NCI-H2107 treated with DMSO at 0.1 percent for 48 hours (cell line): ENCODE measurements at regions not wholly inside any gene's neighbourhood (a gene's known extent, or its start where the extent isn't known, plus 50 kb on each side); places are given as distances from the start of the nearest gene placed in this dataset.
"Not testable (repeated sequence)": the region's sequence is repeated elsewhere in the genome, so short reads cannot be mapped to it uniquely, and the experiment has no call there.

Experiments
- DNase-seq: peaks from one replicate; lab custom pipeline; 2025; ENCODE audit not compliant: unreplicated experiment; lab: John Stamatoyannopoulos, UW

DNA sequence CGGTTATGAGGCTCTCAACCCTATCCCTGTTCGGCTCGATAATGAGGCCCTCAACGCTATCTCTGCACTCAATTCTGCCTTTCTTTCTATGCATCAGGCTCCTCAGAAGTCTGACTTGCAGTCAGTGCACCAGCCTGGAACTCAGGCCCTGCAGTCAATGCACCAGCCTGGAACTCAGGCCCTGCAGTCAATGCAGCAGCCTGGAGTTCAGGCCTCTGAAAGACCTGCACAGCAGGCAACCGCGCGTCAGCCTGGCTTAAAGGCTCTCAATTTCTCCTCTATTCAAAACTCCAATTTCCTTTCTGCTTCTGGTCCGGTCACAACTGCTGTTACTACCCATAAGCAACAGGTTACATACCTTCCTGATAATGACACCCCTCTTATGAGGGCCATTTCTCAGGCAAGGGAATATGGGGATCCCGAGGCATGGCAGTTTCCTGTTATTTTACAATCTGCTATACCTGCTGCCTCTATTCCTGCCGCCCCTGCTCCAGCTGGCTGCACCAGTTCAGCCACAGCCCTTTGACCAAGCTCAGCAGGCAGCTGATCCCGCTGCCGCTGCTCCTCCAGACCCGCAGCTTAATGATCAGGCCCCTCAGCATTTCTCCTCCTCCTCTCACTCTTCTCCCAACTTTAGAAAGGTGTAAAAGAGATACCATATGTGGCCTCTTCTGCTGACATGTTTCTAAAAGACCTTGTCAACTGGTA lies 933.6 kb upstream of the FANCL start:
- DNase-seq: no peak

GRCh38 chr2:59173325-59173724 lies 932.2 kb upstream of the FANCL start:
- no peak for DNase-seq

DNA sequence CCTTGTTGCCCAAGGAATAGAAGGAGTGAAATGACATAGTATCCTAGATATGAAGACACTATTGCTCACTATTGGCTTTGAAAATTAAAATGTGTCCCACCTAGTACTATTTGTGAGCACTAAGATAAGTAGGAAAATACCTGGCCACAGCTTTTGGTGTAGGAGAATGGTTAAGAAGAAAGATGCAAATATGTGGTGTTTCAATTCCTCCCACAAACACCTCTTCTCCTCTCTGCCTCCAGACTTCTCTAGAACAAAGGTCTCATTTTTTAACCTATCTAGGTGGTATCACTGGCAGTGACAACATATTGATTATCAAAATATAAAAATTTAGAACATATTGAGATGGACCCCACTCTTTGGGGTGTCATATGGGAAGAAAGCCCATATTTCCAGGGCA lies 929.9 kb upstream of the FANCL start:
- DNase-seq: no peak

DNA sequence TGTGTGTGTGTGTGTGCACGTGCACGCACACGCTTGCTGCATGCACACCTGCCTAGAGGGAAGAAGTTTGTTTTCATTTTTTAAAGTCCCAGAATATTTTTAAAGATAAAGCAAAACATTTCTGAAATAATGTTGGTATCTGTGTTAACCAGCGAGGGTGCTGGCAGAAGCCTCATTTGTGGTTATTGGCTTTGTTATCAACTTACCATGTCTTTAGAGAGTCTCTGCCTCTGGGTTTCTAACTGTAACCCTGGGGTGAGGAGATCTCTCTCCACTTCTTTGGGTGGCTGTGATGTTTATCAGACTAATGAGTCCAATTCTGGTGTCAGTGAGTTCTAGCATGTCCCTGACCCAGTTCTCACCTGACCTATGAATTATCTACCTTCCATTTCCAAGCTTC lies 927.6 kb upstream of the FANCL start:
- DNase-seq: no peak

- peak; percentile 78 for DNase-seq
Observed at GRCh38 chr2:59167514-59167913, 926.4 kb upstream of the FANCL start.

DNA sequence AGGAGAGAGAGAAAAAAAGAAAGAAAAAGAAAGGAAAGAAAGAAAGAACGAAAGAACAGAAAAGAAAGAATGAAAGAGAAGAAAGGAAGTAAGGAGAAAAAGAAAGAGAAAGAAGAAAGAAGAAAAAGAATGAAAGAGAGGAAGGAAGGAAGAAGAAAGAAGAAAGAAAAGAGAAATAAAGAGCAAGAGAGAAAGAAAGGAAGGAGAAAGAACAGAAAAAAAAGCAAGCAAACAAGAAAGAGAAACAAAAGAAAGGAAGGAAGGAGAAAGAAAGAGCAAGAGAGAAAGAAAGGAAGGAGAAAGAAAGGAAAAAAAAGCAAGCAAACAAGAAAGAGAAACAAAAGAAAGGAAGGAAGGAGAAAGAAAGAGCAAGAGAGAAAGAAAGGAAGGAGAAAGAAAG lies 916.8 kb upstream of the FANCL start:
- not testable (repeated sequence) for DNase-seq

- no peak for DNase-seq
Observed at GRCh38 chr2:59151805-59152204, 910.7 kb upstream of the FANCL start.

GRCh38 chr2:59150217-59150849 lies 909.2 kb upstream of the FANCL start:
- DNase-seq: no peak

DNA sequence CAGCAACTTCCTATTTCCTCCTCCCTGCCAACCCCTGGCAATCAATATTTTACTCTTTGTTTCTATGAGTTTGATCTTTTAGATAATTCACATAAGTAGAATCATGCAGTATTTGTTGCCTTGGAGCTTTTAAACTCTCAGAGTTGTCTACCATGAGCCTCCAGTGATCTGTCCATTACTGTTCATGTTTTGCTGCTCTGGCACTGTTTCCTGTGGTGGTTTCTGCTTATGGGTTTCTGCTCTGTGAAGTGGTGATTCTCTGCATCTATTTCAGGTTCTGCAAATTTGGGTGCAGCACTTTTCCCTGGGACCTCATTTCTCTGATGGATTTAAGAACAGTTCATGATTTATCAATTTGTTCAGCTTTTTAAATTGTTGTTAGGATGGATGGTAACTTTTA lies 908.1 kb upstream of the FANCL start:
- DNase-seq: no peak

- no peak for DNase-seq
Observed at GRCh38 chr2:59112258-59112657, 871.1 kb upstream of the FANCL start.

DNA sequence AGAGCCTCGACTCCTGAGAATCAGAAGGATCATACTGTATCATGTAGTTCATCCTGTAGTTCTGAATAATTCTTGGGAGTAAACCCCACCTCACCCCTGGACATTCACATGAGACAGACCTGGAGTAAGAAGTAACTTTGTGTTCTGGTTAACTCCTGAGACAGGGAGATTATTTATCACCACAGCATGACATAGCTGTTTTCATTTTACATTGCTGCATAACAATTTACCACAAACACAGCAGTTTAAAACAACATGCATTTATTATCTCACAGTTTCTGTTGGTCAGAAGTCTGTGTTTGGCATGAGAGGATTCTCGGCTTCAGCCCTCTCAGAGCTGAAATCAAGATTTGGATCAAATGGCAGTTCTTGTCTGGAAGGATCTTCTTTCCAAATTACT lies 855.8 kb upstream of the FANCL start:
- DNase-seq: no peak

DNA sequence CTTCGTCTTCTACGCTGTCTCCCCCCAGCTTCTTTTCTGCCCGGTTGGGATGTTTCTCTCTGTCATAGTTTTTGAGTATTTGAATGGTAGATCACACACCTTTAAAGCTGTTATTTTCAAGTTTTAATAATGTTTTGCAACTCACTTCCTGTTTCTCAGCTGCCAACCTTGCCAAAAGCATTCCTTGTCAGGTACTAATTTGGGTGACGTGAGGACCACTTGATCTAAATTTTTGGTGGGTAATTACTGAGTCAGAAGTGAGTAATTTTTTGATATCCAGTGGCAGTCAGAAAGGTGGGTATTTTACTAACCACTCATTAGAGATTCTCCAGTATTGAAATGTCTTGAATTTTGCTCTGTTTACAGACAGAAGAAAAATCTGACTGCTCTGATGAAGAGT lies 852.4 kb upstream of the FANCL start:
- no peak for DNase-seq

GRCh38 chr2:59084326-59084725 lies 843.2 kb upstream of the FANCL start:
- no peak for DNase-seq

- DNase-seq: no peak
Observed at GRCh38 chr2:59083075-59083828, 842.1 kb upstream of the FANCL start.

DNA sequence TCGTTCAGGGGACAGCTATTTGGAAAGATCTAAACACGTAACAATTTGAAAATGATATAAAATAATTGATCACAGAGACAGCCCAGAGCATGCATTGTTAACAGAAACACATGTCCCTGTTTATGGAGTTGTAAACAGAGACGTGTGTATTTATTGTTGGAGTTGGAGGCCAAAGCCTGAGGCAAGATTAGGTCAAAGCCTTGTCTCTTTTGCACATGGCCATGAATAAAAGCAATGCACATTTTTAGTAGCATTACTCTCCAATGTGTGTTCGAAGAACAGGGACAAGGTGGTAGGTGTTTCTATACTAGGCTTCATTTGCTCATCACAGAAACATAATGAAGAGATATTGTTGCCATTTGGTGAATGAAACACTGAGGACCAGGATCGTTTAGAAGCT lies 841.5 kb upstream of the FANCL start:
- DNase-seq: no peak

DNA sequence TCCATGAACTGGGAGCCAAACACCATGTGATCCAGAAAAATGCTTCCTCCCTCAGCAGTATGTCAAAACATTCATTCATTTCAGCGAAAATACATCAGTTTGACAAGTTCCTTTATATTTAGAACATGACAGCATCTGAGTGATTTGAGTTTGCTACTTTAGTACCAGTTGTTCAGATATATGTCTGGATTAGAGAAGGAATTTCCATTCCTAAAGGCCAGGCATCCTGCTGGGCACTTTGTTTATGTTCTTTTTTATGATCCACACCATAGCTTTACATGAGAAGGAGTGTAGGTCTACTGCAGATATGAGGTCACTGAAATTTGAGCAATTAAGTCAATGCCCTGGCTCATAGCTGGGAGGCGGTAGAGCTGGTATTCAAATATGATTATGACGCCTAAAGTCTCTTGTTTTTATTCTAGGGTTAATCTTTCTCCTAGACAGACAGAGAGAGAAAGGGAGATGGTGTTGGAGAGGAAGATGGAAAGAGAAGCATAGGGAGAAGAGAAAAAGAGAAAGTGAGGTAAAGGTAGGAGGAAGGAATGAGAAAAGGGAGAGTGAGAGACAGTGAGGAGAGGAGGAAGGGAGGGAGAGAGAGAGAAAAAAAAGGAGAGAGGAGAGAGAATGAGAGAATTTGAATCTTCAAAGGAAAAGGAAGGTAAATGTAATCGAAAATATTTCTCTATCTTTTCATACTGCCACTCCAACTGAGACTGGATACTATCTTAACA lies 839.5 kb upstream of the FANCL start:
- DNase-seq: no peak

GRCh38 chr2:59077981-59078531 lies 836.9 kb upstream of the FANCL start:
- DNase-seq: no peak

- no peak for DNase-seq
Observed at GRCh38 chr2:59077026-59077725, 836.1 kb upstream of the FANCL start.

GRCh38 chr2:59076079-59076619 lies 835.0 kb upstream of the FANCL start:
- DNase-seq: no peak

DNA sequence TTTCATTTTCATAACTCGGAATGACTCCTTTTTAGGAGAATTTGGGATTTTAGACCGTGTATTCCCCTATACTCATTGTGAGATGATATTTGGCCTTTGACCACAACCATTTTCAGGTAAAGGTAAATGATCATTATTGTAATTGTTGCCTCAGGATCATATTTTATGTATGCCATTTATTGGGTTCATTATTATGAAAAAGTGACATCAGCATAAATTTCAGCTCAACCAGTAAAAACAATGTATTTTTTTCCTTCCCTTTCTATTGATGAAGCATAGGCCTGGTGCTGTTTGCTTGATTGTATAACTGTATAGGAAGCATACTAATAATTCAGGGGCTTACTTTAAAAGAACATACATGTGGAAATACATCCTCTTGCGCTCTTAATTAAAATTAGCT lies 832.9 kb upstream of the FANCL start:
- no peak for DNase-seq
